H1 (cell line): ENCODE measurements at regions not wholly inside any gene's neighbourhood (a gene's known extent, or its start where the extent isn't known, plus 50 kb on each side); places are given as distances from the start of the nearest gene placed in this dataset.

ENCODE experiments used
- CTCF ChIA-PET: fragments of 300-600 bp; sonication (Branson Sonifier 250); formaldehyde crosslinking; loops from one replicate; lab custom pipeline; 2021; ENCODE audit not compliant: partially characterized antibody; lab: Charles Lee
- POLR2A ChIA-PET: fragments of 300-600 bp; sonication (Branson Sonifier 250); formaldehyde crosslinking; loops from one replicate; lab custom pipeline; 2021; ENCODE audit warnings: inconsistent platforms; ENCODE audit not compliant: partially characterized antibody; lab: Charles Lee
- DNase-seq, 2 experiments: peaks; one replicate each; pipeline versions ENCODE4 v3.0.0 to v3.0.0-alpha.2; 2010 to 2022; ENCODE audit warnings: low spot score in 2 of 2, low read depth in 1 of 2, mixed read lengths in 1 of 2
- FAIRE-seq: peaks from 2 replicates; lab custom pipeline; 2011; peaks lifted over from hg19 to GRCh38; lab: Jason Lieb, UNC
- H2AFZ ChIP-seq: 2 replicates; pipeline ENCODE4 v1.8.1; 2012; ENCODE audit warnings: low read length, inconsistent platforms
- H2AK5ac ChIP-seq: 2 replicates; pipeline ENCODE4 v1.6.1; 2013; ENCODE audit warnings: low read depth, low read length
- H2BK120ac ChIP-seq: replicated peaks from 2 replicates; pipeline ENCODE3; 2013; ENCODE audit warnings: low read depth, low read length, inconsistent platforms
- H2BK12ac ChIP-seq: 2 replicates; pipeline ENCODE4 v1.6.1; 2013; ENCODE audit warnings: low read depth, low read length
- H2BK15ac ChIP-seq: 2 replicates; pipeline ENCODE4 v1.6.1; 2013; ENCODE audit warnings: low read length
- H2BK20ac ChIP-seq: 2 replicates; pipeline ENCODE4 v1.6.1; 2013; ENCODE audit warnings: low read length
- H2BK5ac ChIP-seq: 2 replicates; pipeline ENCODE4 v1.6.1; 2013; ENCODE audit warnings: low read depth, low read length
- H3K14ac ChIP-seq: 2 replicates; pipeline ENCODE4 v1.6.1; 2013; ENCODE audit warnings: inconsistent platforms; ENCODE audit not compliant: insufficient read length
- H3K18ac ChIP-seq: 2 replicates; pipeline ENCODE4 v1.6.1; 2013; ENCODE audit warnings: low read length; ENCODE audit errors: extremely low read depth
- H3K23ac ChIP-seq: 2 replicates; pipeline ENCODE4 v1.6.1; 2013; ENCODE audit warnings: inconsistent platforms; ENCODE audit not compliant: insufficient read length
- H3K23me2 ChIP-seq: 2 replicates; pipeline ENCODE4 v1.6.1; 2013; ENCODE audit warnings: low read depth, low read length
- H3K27ac ChIP-seq: 2 replicates; pipeline ENCODE4 v1.6.1; 2011; ENCODE audit warnings: low read depth, low read length, inconsistent platforms
- H3K27me3 ChIP-seq, 4 experiments: replicated peaks in 1 of 4; 1 replicate in 1 of 4; 2 replicates in 3 of 4; pipeline versions ENCODE4 v1.6.1 to v1.8.1; 2011 to 2013; ENCODE audit warnings: low read length in 3 of 4, mild to moderate bottlenecking in 3 of 4, inconsistent platforms in 2 of 4, mixed read lengths in 2 of 4, moderate library complexity in 1 of 4; ENCODE audit not compliant: control insufficient read depth in 3 of 4, insufficient read depth in 3 of 4; ENCODE audit errors: extremely low read depth in 1 of 4
- H3K36me3 ChIP-seq, 4 experiments: 2 replicates each; pipeline versions ENCODE4 v1.6.1 to v1.8.1; 2011 to 2013; ENCODE audit warnings: mild to moderate bottlenecking in 4 of 4, low read length in 3 of 4, moderate library complexity in 2 of 4, control low read depth in 1 of 4, inconsistent platforms in 1 of 4; ENCODE audit not compliant: insufficient read depth in 4 of 4, control insufficient read depth in 2 of 4
- H3K4ac ChIP-seq: replicated peaks from 2 replicates; pipeline ENCODE3; 2013; ENCODE audit warnings: low read length, low read depth, mixed read lengths, inconsistent platforms; ENCODE audit not compliant: insufficient read length
- H3K4me1 ChIP-seq, 4 experiments: replicated peaks in 1 of 4; 1 replicate in 1 of 4; 2 replicates in 3 of 4; pipeline versions ENCODE4 v1.6.1 to v1.8.1; 2011 to 2013; ENCODE audit warnings: low read length in 3 of 4, inconsistent platforms in 2 of 4, mixed read lengths in 1 of 4; ENCODE audit not compliant: insufficient read depth in 4 of 4, control insufficient read depth in 3 of 4
- H3K4me2 ChIP-seq, 2 experiments: 2 replicates each; pipeline versions ENCODE4 v1.6.1 to v1.8.1; 2011 to 2013; ENCODE audit warnings: low read depth in 2 of 2, low read length in 2 of 2, control low read depth in 1 of 2, inconsistent platforms in 1 of 2, mild to moderate bottlenecking in 1 of 2; ENCODE audit not compliant: insufficient read depth in 1 of 2
- H3K4me3 ChIP-seq, 4 experiments: fragments of 200-600, 300-600 bp in 1 of 4; sonication (generic), shearing (Covaris generic), sonication (Bioruptor Twin) in 1 of 4; 2 replicates each; pipeline versions ENCODE4 v1.5.1 to v1.8.1; 2011 to 2016; ENCODE audit warnings: low read length in 4 of 4, low read depth in 3 of 4, control low read depth in 2 of 4, inconsistent platforms in 2 of 4, mild to moderate bottlenecking in 2 of 4, mixed read lengths in 1 of 4, moderate library complexity in 1 of 4; ENCODE audit not compliant: insufficient read depth in 2 of 4; ENCODE audit errors: extremely low read depth in 1 of 4
- H3K56ac ChIP-seq: replicated peaks from 2 replicates; pipeline ENCODE3; 2013; ENCODE audit warnings: low read depth, mild to moderate bottlenecking, mixed read lengths, low read length, inconsistent platforms; ENCODE audit not compliant: insufficient read length
- H3K79me1 ChIP-seq: 2 replicates; pipeline ENCODE4 v1.6.1; 2013; ENCODE audit warnings: low read depth, low read length, control low read depth
- H3K79me2 ChIP-seq, 2 experiments: 2 replicates each; pipeline versions ENCODE4 v1.6.1 to v1.8.1; 2012 to 2013; ENCODE audit warnings: low read length in 2 of 2, mild to moderate bottlenecking in 2 of 2, inconsistent platforms in 1 of 2; ENCODE audit not compliant: insufficient read depth in 2 of 2, control insufficient read depth in 1 of 2
- H3K9ac ChIP-seq, 4 experiments: replicated peaks in 1 of 4; 1 replicate in 1 of 4; 2 replicates in 3 of 4; pipeline versions ENCODE4 v1.6.1 to v1.8.1; 2011 to 2013; ENCODE audit warnings: low read depth in 3 of 4, low read length in 3 of 4, control low read depth in 2 of 4, mild to moderate bottlenecking in 2 of 4, moderate library complexity in 2 of 4, inconsistent platforms in 1 of 4; ENCODE audit errors: extremely low read depth in 1 of 4
- H3K9me3 ChIP-seq, 2 experiments: 2 replicates each; pipeline versions ENCODE4 v1.6.1 to v1.8.1; 2012 to 2013; ENCODE audit warnings: mild to moderate bottlenecking in 2 of 2, moderate library complexity in 2 of 2, control low read depth in 1 of 2, inconsistent platforms in 1 of 2, low read depth in 1 of 2, low read length in 1 of 2, mixed read lengths in 1 of 2; ENCODE audit not compliant: insufficient read depth in 2 of 2
- H4K20me1 ChIP-seq, 2 experiments: replicated peaks in 1 of 2; 2 replicates each; pipeline versions ENCODE3 to v1.8.1; 2011 to 2013; ENCODE audit warnings: inconsistent platforms in 2 of 2, low read length in 2 of 2, mild to moderate bottlenecking in 1 of 2; ENCODE audit not compliant: insufficient read depth in 2 of 2, control insufficient read depth in 1 of 2
- H4K5ac ChIP-seq: 2 replicates; pipeline ENCODE4 v1.6.1; 2013; ENCODE audit warnings: low read length, low read depth, mixed read lengths, inconsistent platforms; ENCODE audit not compliant: insufficient read length
- H4K8ac ChIP-seq: 2 replicates; pipeline ENCODE4 v1.8.0; 2013; ENCODE audit warnings: mild to moderate bottlenecking, moderate library complexity, low read length, inconsistent platforms; ENCODE audit not compliant: insufficient read depth; ENCODE audit errors: extremely low read depth
- H4K91ac ChIP-seq: replicated peaks from 2 replicates; pipeline ENCODE3; 2013; ENCODE audit warnings: low read length, mixed read lengths, inconsistent platforms; ENCODE audit not compliant: insufficient read length
- EGR1 ChIP-seq: IDR thresholded peaks from 2 replicates; pipeline ENCODE4 v1.6.1; 2011; ENCODE audit warnings: low read depth, low read length, borderline replicate concordance
- FOSL1 ChIP-seq: IDR thresholded peaks from 2 replicates; pipeline ENCODE4 v1.6.1; 2011; ENCODE audit warnings: mild to moderate bottlenecking, low read depth, low read length, moderate library complexity; ENCODE audit not compliant: insufficient read depth
- KDM1A ChIP-seq: fragments of 200-600, 300-600 bp; sonication (generic); IDR thresholded peaks from 2 replicates; pipeline ENCODE4 v1.7.1; 2016; ENCODE audit warnings: mild to moderate bottlenecking, low read length, borderline replicate concordance
- MAX ChIP-seq: IDR thresholded peaks from 2 replicates; pipeline ENCODE4 v1.6.1; 2012; ENCODE audit warnings: inconsistent platforms
- RBBP5 ChIP-seq: IDR thresholded peaks from 2 replicates; pipeline ENCODE4 v1.7.1; 2012; ENCODE audit warnings: low read depth, mild to moderate bottlenecking, inconsistent platforms, low read length, moderate library complexity, borderline replicate concordance
- SIRT6 ChIP-seq: IDR thresholded peaks from one replicate; pipeline ENCODE4 v1.7.1; 2012; ENCODE audit warnings: low read length, inconsistent platforms
- SIX5 ChIP-seq: IDR thresholded peaks from 2 replicates; pipeline ENCODE4 v1.6.1; 2011; ENCODE audit warnings: mild to moderate bottlenecking, low read depth, low read length
- SUZ12 ChIP-seq: fragments of 200-600 bp; sonication (generic); IDR thresholded peaks from 2 replicates; pipeline ENCODE4 v1.6.1; 2012; ENCODE audit warnings: mild to moderate bottlenecking, inconsistent platforms, low read length, moderate library complexity, mixed read lengths
- USF2 ChIP-seq: IDR thresholded peaks from 2 replicates; pipeline ENCODE4 v1.6.1; 2011; ENCODE audit warnings: low read length, improper control_type of control experiment
- YY1 ChIP-seq: IDR thresholded peaks from 2 replicates; pipeline ENCODE4 v1.6.1; 2011; ENCODE audit warnings: low read depth, mild to moderate bottlenecking, low read length
- WGBS, 2 experiments: shearing (Covaris generic) in 1 of 2; methylation state at CpG; one replicate each; pipeline versions ENCODE4 v1.1.6 to v1.1.7; 2013 to 2015; ENCODE audit warnings: low lambda C conversion rate in 2 of 2, mixed read lengths in 2 of 2, inconsistent platforms in 1 of 2, low coverage in 1 of 2, missing lambda C conversion rate in 1 of 2; ENCODE audit not compliant: insufficient replicate concordance in 2 of 2, insufficient coverage in 1 of 2, insufficient read length in 1 of 2; ENCODE audit errors: extremely low coverage in 1 of 2, missing lambda C conversion rate in 1 of 2; 5-methylcytosine and 5-hydroxymethylcytosine counted together

- Histone ChIP-seq H3K9me3 (no peaks in the 10 kb centered on the region; a peak in 1 of 4 replicates), H4K20me1 (no peaks in the 10 kb centered on the region), H2AK5ac (no peak overlapping the region), H3K18ac (no peak overlapping the region), H2AFZ (no peak overlapping the region), H2BK5ac (no peak overlapping the region), H3K36me3 (no peaks in the 10 kb centered on the region), H3K79me2 (no peaks in the 10 kb centered on the region), H3K23ac (no peak overlapping the region)
- TF ChIP-seq FOSL1 = no peak
- no peak for TF ChIP-seq MAX
- no peak for TF ChIP-seq YY1
- TF ChIP-seq SUZ12 = no peak
- no peak for TF ChIP-seq RBBP5
- TF ChIP-seq SIX5 = no peak
- no peak for TF ChIP-seq USF2
- no peak for TF ChIP-seq EGR1
- no peak for TF ChIP-seq KDM1A
- no peak for TF ChIP-seq SIRT6
- TF ChIP-seq, all 59 proteins: peak for 0
- ChIA-PET CTCF (interaction anchor here (0.6 to 1.0 kb wide), 2 partner anchors 210 to 321 kb away, joined by 3 read pairs; no protein-coding TSS in a partner anchor), POLR2A (no interaction called here)
- H3K27me3 ChIP-seq = no peaks in the 10 kb centered on the region
- WGBS, 2 experiments = 87% methylated on average over 5 of the region's 5 CpGs; no CpG with 5 or more reads in 1 of the 2 experiments
- no peak overlapping the region for H2BK12ac ChIP-seq
- DNase-seq (no peak), FAIRE-seq (no peak)
- H2BK15ac ChIP-seq = no peak overlapping the region
- H3K4ac ChIP-seq = no peak overlapping the region
- H2BK120ac ChIP-seq = no peak overlapping the region
- no peak overlapping the region for H3K14ac ChIP-seq
- no peak overlapping the region for H4K5ac ChIP-seq
- H3K79me1 ChIP-seq = no peaks in the 10 kb centered on the region
- no peak overlapping the region for H4K8ac ChIP-seq
- H3K9ac ChIP-seq = no peak overlapping the region
- no peak overlapping the region for H3K4me3 ChIP-seq
- H3K23me2 ChIP-seq = no peaks in the 10 kb centered on the region; the same call in 1 of the 2 replicates
- no peak overlapping the region for H3K56ac ChIP-seq
- no peak overlapping the region for H2BK20ac ChIP-seq
- H4K91ac ChIP-seq = no peak overlapping the region
- H3K27ac ChIP-seq = no peak overlapping the region
- H3K4me2 ChIP-seq = no peak overlapping the region
- H3K4me1 ChIP-seq = no peaks in the 10 kb centered on the region; a peak in 1 of 7 replicates
Measured at GRCh38 chr15:69845159-69845558, 252.6 kb downstream of the TLE3 start.
